SK-N-SH (cell line): ENCODE measurements at regions not wholly inside any gene's neighbourhood (a gene's known extent, or its start where the extent isn't known, plus 50 kb on each side); places are given as distances from the start of the nearest gene placed in this dataset.

ENCODE experiments used
- CTCF ChIA-PET: fragments of 300-600, 350-600 bp; formaldehyde crosslinking; extraction: SDS; loops from one replicate; lab custom pipeline; 2021; lab: Yijun Ruan, JAX
- POLR2A ChIA-PET: fragments of 350-600 bp; sonication (Branson Sonifier 250); formaldehyde crosslinking; extraction: SDS; loops from one replicate; lab custom pipeline; 2020; ENCODE audit warnings: antibody characterized with exemption, inconsistent platforms; lab: Yijun Ruan, JAX
- DNase-seq: peaks from one replicate; pipeline ENCODE4 v3.0.0; 2012
- H2AFZ ChIP-seq: fragments of 200-600 bp; sonication (generic); 2 replicates; pipeline ENCODE4 v1.8.1; 2016; ENCODE audit warnings: antibody characterized with exemption, mild to moderate bottlenecking, low read depth
- H3F3A ChIP-seq: fragments of 200-600 bp; sonication (generic); replicated peaks from 2 replicates; pipeline ENCODE3; 2016; ENCODE audit warnings: antibody characterized with exemption, mild to moderate bottlenecking; ENCODE audit not compliant: insufficient read depth
- H3K27ac ChIP-seq, 2 experiments: fragments of 200-500 bp in 1 of 2; fragments of 200-600 bp in 1 of 2; sonication (Bioruptor generic) in 1 of 2; sonication (generic), shearing (Covaris generic) in 1 of 2; 2 replicates each; pipeline versions ENCODE4 v1.5.1 to v1.6.1; 2014 to 2016; ENCODE audit warnings: low read depth in 2 of 2, inconsistent platforms in 1 of 2, low read length in 1 of 2, mild to moderate bottlenecking in 1 of 2, mixed read lengths in 1 of 2
- H3K27me3 ChIP-seq: fragments of 200-600 bp; sonication (generic), shearing (Covaris generic); 2 replicates; pipeline ENCODE4 v1.6.1; 2016; ENCODE audit warnings: mixed run types; ENCODE audit not compliant: insufficient read depth
- H3K36me3 ChIP-seq, 2 experiments: fragments of 200-500 bp in 1 of 2; fragments of 200-600 bp in 1 of 2; sonication (Bioruptor generic) in 1 of 2; sonication (generic) in 1 of 2; replicated peaks in 1 of 2; 2 replicates each; pipeline versions ENCODE3 to v1.5.1; 2014 to 2016; ENCODE audit warnings: low read length in 1 of 2, mild to moderate bottlenecking in 1 of 2; ENCODE audit not compliant: insufficient read depth in 2 of 2, control insufficient read depth in 1 of 2
- H3K4me1 ChIP-seq, 2 experiments: fragments of 200-500 bp in 1 of 2; fragments of 200-600 bp in 1 of 2; sonication (Bioruptor generic) in 1 of 2; sonication (generic), shearing (Covaris generic) in 1 of 2; 2 replicates each; pipeline versions ENCODE4 v1.5.1 to v1.6.1; 2014 to 2016; ENCODE audit warnings: low read depth in 1 of 2, low read length in 1 of 2, mixed run types in 1 of 2; ENCODE audit not compliant: insufficient read depth in 2 of 2, control insufficient read depth in 1 of 2
- H3K4me2 ChIP-seq: fragments of 200-600 bp; sonication (generic), shearing (Covaris generic); 2 replicates; pipeline ENCODE4 v1.6.1; 2017; ENCODE audit warnings: mixed run types
- H3K4me3 ChIP-seq, 2 experiments: fragments of 200-500 bp in 1 of 2; fragments of 200-600 bp in 1 of 2; sonication (Bioruptor generic) in 1 of 2; sonication (generic), shearing (Covaris generic) in 1 of 2; 2 replicates each; pipeline versions ENCODE4 v1.5.1 to v1.8.1; 2014 to 2016; ENCODE audit warnings: low read depth in 2 of 2, inconsistent platforms in 1 of 2, low read length in 1 of 2, mild to moderate bottlenecking in 1 of 2, mixed read lengths in 1 of 2, moderate library complexity in 1 of 2
- H3K79me2 ChIP-seq: fragments of 200-600 bp; sonication (generic); 2 replicates; pipeline ENCODE4 v1.8.1; 2017; ENCODE audit warnings: mild to moderate bottlenecking; ENCODE audit not compliant: insufficient read depth
- H3K9ac ChIP-seq: fragments of 200-600 bp; sonication (generic); 2 replicates; pipeline ENCODE4 v1.6.1; 2017; ENCODE audit warnings: mixed run types
- H3K9me2 ChIP-seq: fragments of 200-600 bp; sonication (generic); 2 replicates; pipeline ENCODE4 v1.6.1; 2017; ENCODE audit warnings: mixed run types
- H3K9me3 ChIP-seq: fragments of 200-600 bp; sonication (generic); 2 replicates; pipeline ENCODE4 v1.6.1; 2017; ENCODE audit warnings: mixed run types, mild to moderate bottlenecking, moderate library complexity
- H4K20me1 ChIP-seq: fragments of 200-600 bp; sonication (generic); 2 replicates; pipeline ENCODE4 v1.6.1; 2017; ENCODE audit warnings: mild to moderate bottlenecking, mixed run types; ENCODE audit not compliant: insufficient read depth
- FOSL2 ChIP-seq: IDR thresholded peaks from 2 replicates; pipeline ENCODE4 v1.4.0; 2012; ENCODE audit warnings: low read depth, mild to moderate bottlenecking, moderate library complexity, borderline replicate concordance
- GABPA ChIP-seq: IDR thresholded peaks from 2 replicates; pipeline ENCODE4 v1.4.0; 2012; ENCODE audit warnings: low read depth, mild to moderate bottlenecking
- JUND ChIP-seq: IDR thresholded peaks from 2 replicates; pipeline ENCODE4 v1.4.0; 2012
- MEF2A ChIP-seq: IDR thresholded peaks from 2 replicates; pipeline ENCODE4 v1.4.0; 2012; ENCODE audit warnings: low read depth, borderline replicate concordance
- MXI1 ChIP-seq: IDR thresholded peaks from 2 replicates; pipeline ENCODE4 v1.6.1; 2012; ENCODE audit warnings: mild to moderate bottlenecking, low read depth, low read length, improper control_type of control experiment
- NRF1 ChIP-seq: IDR thresholded peaks from 2 replicates; pipeline ENCODE4 v1.6.1; 2012; ENCODE audit warnings: low read depth, mild to moderate bottlenecking, low read length
- RAD21 ChIP-seq: IDR thresholded peaks from 2 replicates; pipeline ENCODE4 v1.6.1; 2012; ENCODE audit warnings: mild to moderate bottlenecking, low read length
- RXRA ChIP-seq: IDR thresholded peaks from 2 replicates; pipeline ENCODE4 v1.4.0; 2012; ENCODE audit warnings: low read depth, mild to moderate bottlenecking, borderline replicate concordance
- SIN3A ChIP-seq: IDR thresholded peaks from 2 replicates; pipeline ENCODE4 v1.6.1; 2012; ENCODE audit warnings: low read depth, mild to moderate bottlenecking, low read length, moderate library complexity, borderline replicate concordance
- SMC3 ChIP-seq: IDR thresholded peaks from 2 replicates; pipeline ENCODE4 v1.6.1; 2012; ENCODE audit warnings: low read depth, low read length, improper control_type of control experiment
- TCF12 ChIP-seq: IDR thresholded peaks from 2 replicates; pipeline ENCODE4 v1.4.0; 2012
- YY1 ChIP-seq: IDR thresholded peaks from 2 replicates; pipeline ENCODE4 v1.4.0; 2012; ENCODE audit warnings: low read depth, mild to moderate bottlenecking
- WGBS: methylation state at CpG from one replicate; pipeline ENCODE4 v1.1.6; 2017; ENCODE audit warnings: low lambda C conversion rate; 5-methylcytosine and 5-hydroxymethylcytosine counted together
- TF ChIP-seq, protein P1 (sequence below): fragments of 200-600 bp; sonication (generic); IDR thresholded peaks from 2 replicates; pipeline ENCODE4 v1.6.1; 2017; ENCODE audit warnings: antibody characterized with exemption, mild to moderate bottlenecking, moderate library complexity
- TF ChIP-seq, protein P2 (sequence below): IDR thresholded peaks from 2 replicates; pipeline ENCODE4 v1.4.0; 2012; ENCODE audit warnings: low read depth

DNA sequence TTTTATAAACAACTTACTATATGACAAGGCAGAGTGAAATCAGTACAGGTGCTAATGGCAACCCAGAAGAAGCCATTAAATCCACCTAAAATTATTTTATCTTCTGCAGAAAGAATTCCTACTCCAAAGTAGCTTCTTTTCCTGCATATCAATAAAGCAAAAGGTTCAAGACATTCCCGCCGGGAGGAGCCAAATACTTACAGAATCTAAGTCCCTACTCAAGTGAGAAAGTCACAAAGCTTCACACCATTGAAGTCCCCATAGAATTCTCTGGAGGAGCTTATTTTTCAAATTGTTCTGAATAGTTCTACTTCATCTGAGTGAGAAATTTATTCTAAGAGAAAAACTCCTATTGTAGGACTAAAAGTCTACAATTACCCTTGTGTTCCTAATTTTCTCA, 233.7 kb upstream of the HNRNPA3 start:
- Histone ChIP-seq H2AFZ (no peak overlapping the region), H3K9ac (no peak overlapping the region), H3K36me3 (no peaks in the 10 kb centered on the region), H3K27me3 (no peaks in the 10 kb centered on the region), H3K9me2 (no peaks in the 10 kb centered on the region), H4K20me1 (no peaks in the 10 kb centered on the region), H3K4me3 (no peak overlapping the region), H3K27ac (no peak overlapping the region), H3K4me1 (no peaks in the 10 kb centered on the region; a peak in 2 of 4 replicates), H3F3A (no peaks in the 10 kb centered on the region), H3K4me2 (no peak overlapping the region), H3K79me2 (no peaks in the 10 kb centered on the region), H3K9me3 (no peaks in the 10 kb centered on the region)
- TF ChIP-seq RAD21, result peak; percentile 17; the same call in 1 of the 2 replicates
- TF ChIP-seq, protein P1, sequence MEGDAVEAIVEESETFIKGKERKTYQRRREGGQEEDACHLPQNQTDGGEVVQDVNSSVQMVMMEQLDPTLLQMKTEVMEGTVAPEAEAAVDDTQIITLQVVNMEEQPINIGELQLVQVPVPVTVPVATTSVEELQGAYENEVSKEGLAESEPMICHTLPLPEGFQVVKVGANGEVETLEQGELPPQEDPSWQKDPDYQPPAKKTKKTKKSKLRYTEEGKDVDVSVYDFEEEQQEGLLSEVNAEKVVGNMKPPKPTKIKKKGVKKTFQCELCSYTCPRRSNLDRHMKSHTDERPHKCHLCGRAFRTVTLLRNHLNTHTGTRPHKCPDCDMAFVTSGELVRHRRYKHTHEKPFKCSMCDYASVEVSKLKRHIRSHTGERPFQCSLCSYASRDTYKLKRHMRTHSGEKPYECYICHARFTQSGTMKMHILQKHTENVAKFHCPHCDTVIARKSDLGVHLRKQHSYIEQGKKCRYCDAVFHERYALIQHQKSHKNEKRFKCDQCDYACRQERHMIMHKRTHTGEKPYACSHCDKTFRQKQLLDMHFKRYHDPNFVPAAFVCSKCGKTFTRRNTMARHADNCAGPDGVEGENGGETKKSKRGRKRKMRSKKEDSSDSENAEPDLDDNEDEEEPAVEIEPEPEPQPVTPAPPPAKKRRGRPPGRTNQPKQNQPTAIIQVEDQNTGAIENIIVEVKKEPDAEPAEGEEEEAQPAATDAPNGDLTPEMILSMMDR, result no peak
- no peak for DNase-seq
- ChIA-PET POLR2A (no interaction called here), CTCF (interaction anchor here (0.8 to 1.3 kb wide), 3 partner anchors 10 to 186 kb away, joined by 3 read pairs; no protein-coding TSS in a partner anchor)
- 82% methylated on average over 2 of the region's 2 CpGs for WGBS

DNA sequence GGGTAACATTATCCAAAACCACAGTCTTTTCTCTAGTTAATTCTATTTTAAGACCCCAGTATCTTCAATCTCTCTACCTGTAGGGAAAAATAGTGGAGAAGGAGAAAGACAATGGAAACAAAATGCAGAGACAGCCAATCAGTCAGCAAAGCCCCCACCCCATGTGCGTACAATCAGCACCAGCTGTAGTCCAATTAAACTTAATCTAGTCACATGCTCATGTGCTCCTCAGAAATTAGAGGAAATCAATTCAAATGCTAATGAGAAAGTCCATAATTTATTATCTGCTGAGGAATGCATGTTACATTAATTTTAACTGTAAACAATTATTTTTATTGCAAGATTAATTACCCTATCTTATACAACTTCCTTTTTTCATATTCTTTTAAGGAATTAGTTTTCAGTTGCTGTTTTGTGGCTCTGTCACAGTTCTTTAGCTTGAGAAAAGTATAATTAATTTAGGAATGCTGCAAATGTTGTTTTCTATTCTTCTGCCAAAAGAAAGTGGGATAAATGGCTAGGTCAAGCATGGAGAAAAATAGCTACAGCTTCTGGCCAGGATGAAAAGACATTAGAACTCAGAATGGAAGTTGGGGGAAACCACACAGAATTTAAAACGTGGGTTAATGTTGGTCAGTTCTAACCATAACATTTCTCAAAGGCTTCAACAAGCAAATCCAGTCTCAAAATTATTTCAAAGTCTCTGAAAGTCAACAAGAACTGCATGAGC, 232.4 kb upstream of the HNRNPA3 start:
- no peak overlapping the region for H2AFZ ChIP-seq
- H3K4me1 ChIP-seq, result no peaks in the 10 kb centered on the region; a peak in 2 of 4 replicates
- no peaks in the 10 kb centered on the region for H3K79me2 ChIP-seq
- no peak overlapping the region for H3K4me3 ChIP-seq
- H3K27ac ChIP-seq, result no peak overlapping the region
- no peaks in the 10 kb centered on the region for H3F3A ChIP-seq
- ChIA-PET CTCF (interaction anchor here (1.0 to 1.3 kb wide), 2 partner anchors 71 to 185 kb away, joined by 3 read pairs; no protein-coding TSS in a partner anchor), POLR2A (no interaction called here)
- WGBS, result 28% methylated on average over 2 of the region's 2 CpGs
- no peaks in the 10 kb centered on the region for H4K20me1 ChIP-seq
- DNase-seq, result no peak
- no peak for TF ChIP-seq SIN3A
- no peak for TF ChIP-seq TCF12
- no peak for TF ChIP-seq MXI1
- no peak for TF ChIP-seq RXRA
- TF ChIP-seq, protein P2, sequence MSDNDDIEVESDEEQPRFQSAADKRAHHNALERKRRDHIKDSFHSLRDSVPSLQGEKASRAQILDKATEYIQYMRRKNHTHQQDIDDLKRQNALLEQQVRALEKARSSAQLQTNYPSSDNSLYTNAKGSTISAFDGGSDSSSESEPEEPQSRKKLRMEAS, result no peak
- no peak for TF ChIP-seq NRF1
- TF ChIP-seq GABPA, result no peak
- no peak for TF ChIP-seq SMC3
- no peak for TF ChIP-seq YY1
- no peak for TF ChIP-seq JUND
- no peak for TF ChIP-seq MEF2A
- no peak for TF ChIP-seq FOSL2
- H3K9me3 ChIP-seq, result no peaks in the 10 kb centered on the region
- H3K4me2 ChIP-seq, result no peak overlapping the region
- H3K9me2 ChIP-seq, result no peaks in the 10 kb centered on the region
- no peaks in the 10 kb centered on the region for H3K27me3 ChIP-seq
- H3K9ac ChIP-seq, result no peak overlapping the region
- no peaks in the 10 kb centered on the region for H3K36me3 ChIP-seq
